ENCODE measurements at regions not wholly inside any gene's neighbourhood (a gene's known extent, or its start where the extent isn't known, plus 50 kb on each side); places are given as distances from the start of the nearest gene placed in this dataset.

DNA sequence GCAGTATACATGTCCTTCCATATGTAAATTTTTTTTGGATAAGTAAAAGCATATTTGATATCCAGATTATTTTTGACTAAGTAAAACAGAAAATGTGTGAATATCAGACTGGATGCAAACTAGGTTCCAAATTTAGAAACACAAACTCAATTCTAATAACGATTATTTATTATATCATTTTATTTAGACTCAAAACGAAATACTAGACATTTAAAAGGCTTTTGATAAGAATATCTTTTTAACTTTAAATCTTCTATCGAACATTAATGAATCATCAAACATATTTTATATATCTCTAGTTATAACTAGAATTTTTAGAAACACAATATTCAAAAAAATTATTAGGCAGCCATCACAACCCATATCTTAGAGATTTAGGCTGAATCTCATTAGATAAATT is 195.2 kb upstream of the KCND2 start:
- TF ChIP-seq, protein P1, sequence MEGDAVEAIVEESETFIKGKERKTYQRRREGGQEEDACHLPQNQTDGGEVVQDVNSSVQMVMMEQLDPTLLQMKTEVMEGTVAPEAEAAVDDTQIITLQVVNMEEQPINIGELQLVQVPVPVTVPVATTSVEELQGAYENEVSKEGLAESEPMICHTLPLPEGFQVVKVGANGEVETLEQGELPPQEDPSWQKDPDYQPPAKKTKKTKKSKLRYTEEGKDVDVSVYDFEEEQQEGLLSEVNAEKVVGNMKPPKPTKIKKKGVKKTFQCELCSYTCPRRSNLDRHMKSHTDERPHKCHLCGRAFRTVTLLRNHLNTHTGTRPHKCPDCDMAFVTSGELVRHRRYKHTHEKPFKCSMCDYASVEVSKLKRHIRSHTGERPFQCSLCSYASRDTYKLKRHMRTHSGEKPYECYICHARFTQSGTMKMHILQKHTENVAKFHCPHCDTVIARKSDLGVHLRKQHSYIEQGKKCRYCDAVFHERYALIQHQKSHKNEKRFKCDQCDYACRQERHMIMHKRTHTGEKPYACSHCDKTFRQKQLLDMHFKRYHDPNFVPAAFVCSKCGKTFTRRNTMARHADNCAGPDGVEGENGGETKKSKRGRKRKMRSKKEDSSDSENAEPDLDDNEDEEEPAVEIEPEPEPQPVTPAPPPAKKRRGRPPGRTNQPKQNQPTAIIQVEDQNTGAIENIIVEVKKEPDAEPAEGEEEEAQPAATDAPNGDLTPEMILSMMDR (IDR thresholded peaks at IDR 0.05 in 4 of 5, conservative IDR thresholded peaks at IDR 0.05 in 1 of 5) = no peak
- no peak for TF ChIP-seq POLR2A (IDR thresholded peaks at IDR 0.05)

Measured in gastrocnemius medialis (tissue), 4 donors.